IMR-90 (cell line): ENCODE measurements at regions not wholly inside any gene's neighbourhood (a gene's known extent, or its start where the extent isn't known, plus 50 kb on each side); places are given as distances from the start of the nearest gene placed in this dataset.

Source experiments
- ATAC-seq: fragments of 200-7000 bp; cut with Tn5 transposase; 2 replicates; pipeline ENCODE4 v1.9.1; 2020; ENCODE audit warnings: low read depth, mild to moderate bottlenecking, moderate library complexity
- BruUV-seq: library from RNA; stranded (reverse); fragments of 400-500 nt; replicated peaks from 2 replicates; lab custom pipeline; 2021; lab: Mats Ljungman, UMichigan
- CTCF ChIA-PET: fragments of 300-600 bp; formaldehyde crosslinking; extraction: SDS; loops from one replicate; lab custom pipeline; 2021; ENCODE audit warnings: antibody characterized with exemption; lab: Yijun Ruan, JAX
- POLR2A ChIA-PET: fragments of 300-600 bp; sonication (Branson Sonifier 250); formaldehyde crosslinking; loops from one replicate; lab custom pipeline; 2022; ENCODE audit warnings: antibody characterized with exemption; ENCODE audit not compliant: unreplicated experiment; lab: Charles Lee
- DNase-seq: peaks from one replicate; pipeline ENCODE4 v3.0.0; 2013
- H2AFZ ChIP-seq: replicated peaks from 2 replicates; pipeline ENCODE3; 2013; ENCODE audit warnings: low read length, mild to moderate bottlenecking; ENCODE audit not compliant: poor library complexity
- H2AK5ac ChIP-seq: 2 replicates; pipeline ENCODE4 v1.6.1; 2013; ENCODE audit warnings: low read depth, low read length, inconsistent platforms
- H2AK9ac ChIP-seq: replicated peaks from 2 replicates; pipeline ENCODE3; 2013; ENCODE audit warnings: mild to moderate bottlenecking, low read depth, low read length, moderate library complexity; ENCODE audit not compliant: poor library complexity
- H2BK120ac ChIP-seq: 2 replicates; pipeline ENCODE4 v1.6.1; 2013; ENCODE audit warnings: low read depth, low read length, inconsistent platforms
- H2BK15ac ChIP-seq: 3 replicates; pipeline ENCODE4 v1.6.1; 2013; ENCODE audit warnings: low read depth, low read length, inconsistent platforms
- H2BK20ac ChIP-seq: 2 replicates; pipeline ENCODE4 v1.6.1; 2013; ENCODE audit warnings: low read depth, mild to moderate bottlenecking, inconsistent platforms, low read length, moderate library complexity
- H2BK5ac ChIP-seq: 2 replicates; pipeline ENCODE4 v1.6.1; 2013; ENCODE audit warnings: mild to moderate bottlenecking, low read depth, low read length, inconsistent platforms; ENCODE audit not compliant: poor library complexity, severe bottlenecking
- H3K14ac ChIP-seq: replicated peaks from 2 replicates; pipeline ENCODE4 v1.6.1; 2013; ENCODE audit warnings: low read depth, low read length, inconsistent platforms
- H3K18ac ChIP-seq: 2 replicates; pipeline ENCODE4 v1.6.1; 2013; ENCODE audit warnings: low read depth, low read length, control low read depth
- H3K23ac ChIP-seq: 2 replicates; pipeline ENCODE4 v1.6.1; 2013; ENCODE audit warnings: low read depth, low read length, inconsistent platforms
- H3K27ac ChIP-seq: 2 replicates; pipeline ENCODE4 v1.5.1; 2013; ENCODE audit warnings: mild to moderate bottlenecking, control low read depth, low read length; ENCODE audit not compliant: insufficient read depth
- H3K27me3 ChIP-seq: 2 replicates; pipeline ENCODE4 v1.6.1; 2013; ENCODE audit warnings: low read length; ENCODE audit not compliant: control insufficient read depth, insufficient read depth
- H3K36me3 ChIP-seq: 2 replicates; pipeline ENCODE4 v1.6.1; 2013; ENCODE audit warnings: low read length, mixed read lengths; ENCODE audit not compliant: control insufficient read depth, insufficient read depth
- H3K4ac ChIP-seq: 2 replicates; pipeline ENCODE4 v1.6.1; 2013; ENCODE audit warnings: low read depth, low read length, inconsistent platforms
- H3K4me1 ChIP-seq: 2 replicates; pipeline ENCODE4 v1.6.1; 2013; ENCODE audit warnings: low read length, mixed read lengths; ENCODE audit not compliant: control insufficient read depth, insufficient read depth
- H3K4me2 ChIP-seq: 2 replicates; pipeline ENCODE4 v1.6.1; 2013; ENCODE audit warnings: low read depth, mild to moderate bottlenecking, control low read depth, low read length, moderate library complexity
- H3K4me3 ChIP-seq: 2 replicates; pipeline ENCODE4 v1.5.1; 2013; ENCODE audit warnings: low read depth, mild to moderate bottlenecking, control low read depth, low read length, moderate library complexity; ENCODE audit not compliant: insufficient read depth
- H3K56ac ChIP-seq: 2 replicates; pipeline ENCODE4 v1.6.1; 2013; ENCODE audit warnings: low read length, inconsistent platforms; ENCODE audit not compliant: insufficient read depth; ENCODE audit errors: extremely low read depth
- H3K79me1 ChIP-seq, 2 experiments: 2 replicates each; pipeline ENCODE4 v1.6.1; 2013; ENCODE audit warnings: low read length in 2 of 2, inconsistent platforms in 1 of 2, low read depth in 1 of 2
- H3K9ac ChIP-seq: 2 replicates; pipeline ENCODE4 v1.6.1; 2013; ENCODE audit warnings: low read depth, low read length, control low read depth
- H3K9me1 ChIP-seq: 2 replicates; pipeline ENCODE4 v1.6.1; 2013; ENCODE audit warnings: low read length, inconsistent platforms; ENCODE audit not compliant: insufficient read depth
- H3K9me3 ChIP-seq: 2 replicates; pipeline ENCODE4 v1.6.1; 2013; ENCODE audit warnings: low read length; ENCODE audit not compliant: control insufficient read depth, insufficient read depth
- H4K20me1 ChIP-seq: 2 replicates; pipeline ENCODE4 v1.6.1; 2013; ENCODE audit warnings: low read length, inconsistent platforms; ENCODE audit not compliant: insufficient read depth
- H4K5ac ChIP-seq: 2 replicates; pipeline ENCODE4 v1.6.1; 2013; ENCODE audit warnings: mild to moderate bottlenecking, low read depth, low read length, control low read depth
- H4K8ac ChIP-seq, 2 experiments: 2 replicates each; pipeline ENCODE4 v1.6.1; 2013; ENCODE audit warnings: low read depth in 2 of 2, low read length in 2 of 2, control low read depth in 1 of 2, inconsistent platforms in 1 of 2
- H4K91ac ChIP-seq: 2 replicates; pipeline ENCODE4 v1.6.1; 2013; ENCODE audit warnings: low read depth, low read length, inconsistent platforms; ENCODE audit not compliant: insufficient read depth
- POLR2A ChIP-seq: IDR thresholded peaks from 2 replicates; pipeline ENCODE4 v1.6.1; 2012; ENCODE audit warnings: mild to moderate bottlenecking, low read depth, low read length
- WGBS, 2 experiments: methylation state at CpG; one replicate each; pipeline versions ENCODE4 v1.1.5 to v1.1.7; 2013; ENCODE audit warnings: missing lambda C conversion rate in 2 of 2; ENCODE audit not compliant: insufficient read length in 1 of 2; ENCODE audit errors: extremely low coverage in 2 of 2; 5-methylcytosine and 5-hydroxymethylcytosine counted together
- dilution Hi-C: fragments of 300-500 bp; cut with HindIII; formaldehyde crosslinking; loops from one replicate; pipeline ENCODE4 v1.14.3; 2018; ENCODE audit warnings: low sequenced_read_pairs; ENCODE audit not compliant: unreplicated experiment
- in situ Hi-C: fragments of 300-500 bp; cut with MboI; formaldehyde crosslinking; loops from 3 replicates; pipeline ENCODE4 v1.14.3; 2019; ENCODE audit warnings: low sequenced_read_pairs, inconsistent platforms, mixed read lengths
- intact Hi-C: fragments of 100-400 bp; cut with micrococcal nuclease; formaldehyde crosslinking; loops from 2 replicates; pipeline ENCODE4 v1.10.0; 2022

DNA sequence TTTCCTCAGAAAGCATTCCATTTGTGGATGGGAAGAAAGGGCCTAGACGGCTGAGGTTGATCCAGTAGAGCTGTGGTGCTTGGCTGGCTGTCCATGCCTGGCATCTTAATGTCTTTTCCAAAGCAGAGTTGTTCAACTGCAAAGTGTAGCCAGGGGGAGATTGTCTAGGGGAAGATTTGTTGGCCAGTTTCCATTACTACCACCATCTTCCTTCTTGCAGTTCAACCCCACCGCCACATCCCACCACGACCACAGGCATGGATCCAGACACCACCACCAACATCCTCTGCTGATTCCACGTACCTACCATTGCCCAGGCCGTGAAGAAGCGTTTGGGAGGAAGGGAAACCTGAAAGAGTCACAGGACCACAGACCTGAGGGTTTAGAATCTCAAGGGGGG, 50.7 kb upstream of the HAAO start:
- Histone ChIP-seq H2AFZ (no peak overlapping the region), H3K9ac (no peak overlapping the region), H3K36me3 (no peaks in the 10 kb centered on the region), H4K8ac (no peak overlapping the region), H4K5ac (no peak overlapping the region), H3K27me3 (peaks cover 9% of the 10 kb centered on the region; the same call in 1 of the 2 replicates), H3K18ac (no peak overlapping the region; the same call in 1 of the 2 replicates), H4K91ac (0 out of 2 replicates have a peak overlapping the region, but pooled peaks have one; percentile 32), H3K14ac (no peak overlapping the region), H2BK20ac (peak overlapping the region; percentile 73; the same call in 1 of the 2 replicates), H3K9me1 (peaks cover 12% of the 10 kb centered on the region), H2BK15ac (peak overlapping the region; percentile 59; the same call in 1 of the 3 replicates), H2AK9ac (peak overlapping the region; percentile 17), H3K27ac (no peak overlapping the region), H3K23ac (no peak overlapping the region; the same call in 1 of the 2 replicates), H3K4me3 (no peak overlapping the region), H2BK120ac (peak overlapping the region; percentile 59), H2BK5ac (no peak overlapping the region), H3K56ac (no peak overlapping the region), H3K4me2 (no peak overlapping the region), H4K20me1 (peaks cover 3% of the 10 kb centered on the region; the same call in 1 of the 2 replicates), H3K9me3 (no peaks in the 10 kb centered on the region), H2AK5ac (peak overlapping the region; percentile 80; the same call in 1 of the 2 replicates), H3K79me1 (no peaks in the 10 kb centered on the region), H3K4ac (no peak overlapping the region), H3K4me1 (peaks cover 18% of the 10 kb centered on the region)
- TF ChIP-seq POLR2A = no peak
- POLR2A ChIA-PET = no interaction called here
- intact Hi-C loops = no loop called here
- WGBS, 2 experiments = no CpG with 5 or more reads among the region's 6 CpGs
- CTCF ChIA-PET = no interaction called here
- no TSS peak for BruUV-seq
- ATAC-seq (no peak), DNase-seq (no peak)
- dilution Hi-C loops = no loop called here
- in situ Hi-C loops = loop anchor here (25.0 kb wide), 1 partner anchor 719 kb away; no protein-coding TSS in a partner anchor
